IPS-15b (cell line): ENCODE measurements at regions not wholly inside any gene's neighbourhood (a gene's known extent, or its start where the extent isn't known, plus 50 kb on each side); places are given as distances from the start of the nearest gene placed in this dataset.

Experiments used
- H3K27me3 ChIP-seq: one replicate; pipeline ENCODE4 v1.6.1; 2013; ENCODE audit warnings: low read length; ENCODE audit not compliant: control insufficient read depth, insufficient read depth
- H3K36me3 ChIP-seq: one replicate; pipeline ENCODE4 v1.6.1; 2013; ENCODE audit warnings: low read length; ENCODE audit not compliant: control insufficient read depth, insufficient read depth
- H3K4me1 ChIP-seq: one replicate; pipeline ENCODE4 v1.6.1; 2013; ENCODE audit warnings: mild to moderate bottlenecking, low read length; ENCODE audit not compliant: control insufficient read depth, insufficient read depth
- H3K4me3 ChIP-seq: one replicate; pipeline ENCODE4 v1.5.1; 2013; ENCODE audit warnings: low read depth, low read length
- H3K9ac ChIP-seq: one replicate; pipeline ENCODE4 v1.6.1; 2013; ENCODE audit warnings: low read depth, mild to moderate bottlenecking, low read length
- H3K9me3 ChIP-seq: one replicate; pipeline ENCODE4 v1.6.1; 2013; ENCODE audit warnings: mild to moderate bottlenecking, low read length; ENCODE audit not compliant: control insufficient read depth, insufficient read depth

- Histone ChIP-seq H3K9ac (no peak overlapping the region), H3K9me3 (no peaks in the 10 kb centered on the region), H3K4me1 (no peaks in the 10 kb centered on the region), H3K36me3 (no peaks in the 10 kb centered on the region), H3K4me3 (no peak overlapping the region), H3K27me3 (no peaks in the 10 kb centered on the region)
These were observed 173.3 kb upstream of the ZEB2 start for GRCh38 chr2:144693179-144693578.

- Histone ChIP-seq H3K9me3 (no peaks in the 10 kb centered on the region), H3K4me3 (no peak overlapping the region), H3K27me3 (no peaks in the 10 kb centered on the region), H3K9ac (no peak overlapping the region), H3K4me1 (no peaks in the 10 kb centered on the region), H3K36me3 (no peaks in the 10 kb centered on the region)
These were observed 172.7 kb upstream of the ZEB2 start for GRCh38 chr2:144692661-144693060.

- Histone ChIP-seq H3K9ac (no peak overlapping the region), H3K4me3 (no peak overlapping the region)
These were observed 170.9 kb upstream of the ZEB2 start for GRCh38 chr2:144690771-144691170.

GRCh38 chr2:144686518-144687215 lies 166.7 kb upstream of the ZEB2 start:
- Histone ChIP-seq H3K36me3 (no peaks in the 10 kb centered on the region), H3K4me1 (no peaks in the 10 kb centered on the region), H3K27me3 (no peaks in the 10 kb centered on the region), H3K9ac (no peak overlapping the region), H3K4me3 (no peak overlapping the region), H3K9me3 (no peaks in the 10 kb centered on the region)

More at GRCh38 chr2:144690771-144691170, 170.9 kb upstream of the ZEB2 start:
- no peaks in the 10 kb centered on the region for H3K4me1 ChIP-seq
- no peaks in the 10 kb centered on the region for H3K36me3 ChIP-seq
- no peaks in the 10 kb centered on the region for H3K27me3 ChIP-seq
- H3K9me3 ChIP-seq: no peaks in the 10 kb centered on the region

GRCh38 chr2:144683966-144684365 lies 164.0 kb upstream of the ZEB2 start:
- no peaks in the 10 kb centered on the region for H3K9me3 ChIP-seq
- no peak overlapping the region for H3K9ac ChIP-seq
- H3K27me3 ChIP-seq: no peaks in the 10 kb centered on the region
- H3K4me3 ChIP-seq: no peak overlapping the region
- H3K4me1 ChIP-seq: no peaks in the 10 kb centered on the region
- H3K36me3 ChIP-seq: no peaks in the 10 kb centered on the region

GRCh38 chr2:144683107-144683753 lies 163.3 kb upstream of the ZEB2 start:
- Histone ChIP-seq H3K9me3 (no peaks in the 10 kb centered on the region), H3K4me3 (no peak overlapping the region), H3K4me1 (no peaks in the 10 kb centered on the region), H3K27me3 (no peaks in the 10 kb centered on the region), H3K9ac (no peak overlapping the region), H3K36me3 (no peaks in the 10 kb centered on the region)

- Histone ChIP-seq H3K27me3 (no peaks in the 10 kb centered on the region), H3K4me3 (no peak overlapping the region), H3K36me3 (no peaks in the 10 kb centered on the region), H3K9ac (no peak overlapping the region), H3K9me3 (no peaks in the 10 kb centered on the region), H3K4me1 (no peaks in the 10 kb centered on the region)
These were observed 162.3 kb upstream of the ZEB2 start for GRCh38 chr2:144682248-144682647.

- Histone ChIP-seq H3K9me3 (no peaks in the 10 kb centered on the region), H3K9ac (no peak overlapping the region), H3K27me3 (no peaks in the 10 kb centered on the region), H3K4me1 (no peaks in the 10 kb centered on the region), H3K4me3 (no peak overlapping the region), H3K36me3 (no peaks in the 10 kb centered on the region)
These were observed 161.5 kb upstream of the ZEB2 start for GRCh38 chr2:144681389-144681788.

GRCh38 chr2:144679942-144680341 lies 160.0 kb upstream of the ZEB2 start:
- Histone ChIP-seq H3K4me1 (no peaks in the 10 kb centered on the region), H3K27me3 (no peaks in the 10 kb centered on the region), H3K36me3 (no peaks in the 10 kb centered on the region), H3K4me3 (no peak overlapping the region), H3K9ac (no peak overlapping the region), H3K9me3 (no peaks in the 10 kb centered on the region)

- Histone ChIP-seq H3K27me3 (no peaks in the 10 kb centered on the region), H3K4me1 (no peaks in the 10 kb centered on the region), H3K4me3 (no peak overlapping the region)
These were observed 158.8 kb upstream of the ZEB2 start for GRCh38 chr2:144678736-144679135.

GRCh38 chr2:144675731-144676130 lies 155.8 kb upstream of the ZEB2 start:
- H3K9ac ChIP-seq: no peak overlapping the region
- no peaks in the 10 kb centered on the region for H3K27me3 ChIP-seq
- H3K4me3 ChIP-seq: no peak overlapping the region
- no peaks in the 10 kb centered on the region for H3K4me1 ChIP-seq
- H3K9me3 ChIP-seq: no peaks in the 10 kb centered on the region
- no peaks in the 10 kb centered on the region for H3K36me3 ChIP-seq

More at GRCh38 chr2:144678736-144679135, 158.8 kb upstream of the ZEB2 start:
- no peak overlapping the region for H3K9ac ChIP-seq
- no peaks in the 10 kb centered on the region for H3K36me3 ChIP-seq
- H3K9me3 ChIP-seq: no peaks in the 10 kb centered on the region

- no peaks in the 10 kb centered on the region for H3K4me1 ChIP-seq
- no peak overlapping the region for H3K4me3 ChIP-seq
- H3K27me3 ChIP-seq: no peaks in the 10 kb centered on the region
- H3K36me3 ChIP-seq: no peaks in the 10 kb centered on the region
- H3K9ac ChIP-seq: no peak overlapping the region
- no peaks in the 10 kb centered on the region for H3K9me3 ChIP-seq
These were observed 155.4 kb upstream of the ZEB2 start for GRCh38 chr2:144675331-144675730.
